ENCODE measurements at regions not wholly inside any gene's neighbourhood (a gene's known extent, or its start where the extent isn't known, plus 50 kb on each side); places are given as distances from the start of the nearest gene placed in this dataset.

- H3K4me1 ChIP-seq (ENCODE audit: control insufficient read depth, low read length) = no peaks in the 10 kb centered on the region
- H3K36me3 ChIP-seq (ENCODE audit: control insufficient read depth, low read length) = no peaks in the 10 kb centered on the region
- no peak overlapping the region for H3K4me2 ChIP-seq (ENCODE audit: low read length)
- H3K27ac ChIP-seq (ENCODE audit: low read depth, low read length) = no peak overlapping the region
- no peaks in the 10 kb centered on the region for H3K27me3 ChIP-seq (ENCODE audit: control insufficient read depth, low read length)
- TF ChIP-seq EZH2phosphoT487 (IDR thresholded peaks at IDR 0.05; ENCODE audit: borderline replicate concordance, low read length) = no peak
- TF ChIP-seq CTCF (IDR thresholded peaks at IDR 0.05; ENCODE audit: low read depth, low read length, poor library complexity, severe bottlenecking) = no peak
- H3K9me2 ChIP-seq (replicated peaks; ENCODE audit: control insufficient read depth, low read length) = no peaks in the 10 kb centered on the region
- no peaks in the 10 kb centered on the region for H4K20me1 ChIP-seq (ENCODE audit: control insufficient read depth, insufficient read depth, low read depth, low read length)
- H3K9me3 ChIP-seq (ENCODE audit: control insufficient read depth, insufficient read depth, low read length) = no peaks in the 10 kb centered on the region
- H3K79me2 ChIP-seq (ENCODE audit: control insufficient read depth, low read length) = no peaks in the 10 kb centered on the region
- no peaks in the 10 kb centered on the region for H3F3A ChIP-seq (ENCODE audit: control insufficient read depth, insufficient read depth)
- no peak overlapping the region for H3K4me3 ChIP-seq (ENCODE audit: low read length)
These were observed 59.3 kb upstream of the TMEM72 start for GRCh38 chr10:44851881-44852280.

GRCh38 chr10:44853148-44853734 is 57.9 kb upstream of the TMEM72 start:
- no peaks in the 10 kb centered on the region for H3K27me3 ChIP-seq (ENCODE audit: control insufficient read depth, low read length)
- H3K9me2 ChIP-seq (replicated peaks; ENCODE audit: control insufficient read depth, low read length) = no peaks in the 10 kb centered on the region

GRCh38 chr10:44853796-44854195 is 57.3 kb upstream of the TMEM72 start:
- Histone ChIP-seq H3K4me2 (ENCODE audit: low read length) (no peak overlapping the region), H3K9me3 (ENCODE audit: control insufficient read depth, insufficient read depth, low read length) (no peaks in the 10 kb centered on the region), H4K20me1 (ENCODE audit: control insufficient read depth, insufficient read depth, low read depth, low read length) (no peaks in the 10 kb centered on the region), H3K9me2 (replicated peaks; ENCODE audit: control insufficient read depth, low read length) (no peaks in the 10 kb centered on the region), H3K4me3 (ENCODE audit: low read length) (no peak overlapping the region), H3K36me3 (ENCODE audit: control insufficient read depth, low read length) (no peaks in the 10 kb centered on the region), H3K79me2 (ENCODE audit: control insufficient read depth, low read length) (no peaks in the 10 kb centered on the region), H3K27me3 (ENCODE audit: control insufficient read depth, low read length) (no peaks in the 10 kb centered on the region), H3K27ac (ENCODE audit: low read depth, low read length) (no peak overlapping the region), H3F3A (ENCODE audit: control insufficient read depth, insufficient read depth) (no peaks in the 10 kb centered on the region), H3K4me1 (ENCODE audit: control insufficient read depth, low read length) (no peaks in the 10 kb centered on the region)
- no peak for TF ChIP-seq EZH2phosphoT487 (IDR thresholded peaks at IDR 0.05; ENCODE audit: borderline replicate concordance, low read length)
- no peak for TF ChIP-seq CTCF (IDR thresholded peaks at IDR 0.05; ENCODE audit: low read depth, low read length, poor library complexity, severe bottlenecking)

More at GRCh38 chr10:44853148-44853734, 57.9 kb upstream of the TMEM72 start:
- no peak overlapping the region for H3K27ac ChIP-seq (ENCODE audit: low read depth, low read length)
- no peak overlapping the region for H3K4me2 ChIP-seq (ENCODE audit: low read length)
- H3K79me2 ChIP-seq (ENCODE audit: control insufficient read depth, low read length) = no peaks in the 10 kb centered on the region
- H3K9me3 ChIP-seq (ENCODE audit: control insufficient read depth, insufficient read depth, low read length) = no peaks in the 10 kb centered on the region
- no peaks in the 10 kb centered on the region for H3K36me3 ChIP-seq (ENCODE audit: control insufficient read depth, low read length)
- H4K20me1 ChIP-seq (ENCODE audit: control insufficient read depth, insufficient read depth, low read depth, low read length) = no peaks in the 10 kb centered on the region
- no peaks in the 10 kb centered on the region for H3K4me1 ChIP-seq (ENCODE audit: control insufficient read depth, low read length)
- TF ChIP-seq EZH2phosphoT487 (IDR thresholded peaks at IDR 0.05; ENCODE audit: borderline replicate concordance, low read length) = no peak
- no peak for TF ChIP-seq CTCF (IDR thresholded peaks at IDR 0.05; ENCODE audit: low read depth, low read length, poor library complexity, severe bottlenecking)
- H3K4me3 ChIP-seq (ENCODE audit: low read length) = no peak overlapping the region
- H3F3A ChIP-seq (ENCODE audit: control insufficient read depth, insufficient read depth) = no peaks in the 10 kb centered on the region

Measured in DOHH2 (cell line).